ENCODE measurements at regions not wholly inside any gene's neighbourhood (a gene's known extent, or its start where the extent isn't known, plus 50 kb on each side); places are given as distances from the start of the nearest gene placed in this dataset.

DNA sequence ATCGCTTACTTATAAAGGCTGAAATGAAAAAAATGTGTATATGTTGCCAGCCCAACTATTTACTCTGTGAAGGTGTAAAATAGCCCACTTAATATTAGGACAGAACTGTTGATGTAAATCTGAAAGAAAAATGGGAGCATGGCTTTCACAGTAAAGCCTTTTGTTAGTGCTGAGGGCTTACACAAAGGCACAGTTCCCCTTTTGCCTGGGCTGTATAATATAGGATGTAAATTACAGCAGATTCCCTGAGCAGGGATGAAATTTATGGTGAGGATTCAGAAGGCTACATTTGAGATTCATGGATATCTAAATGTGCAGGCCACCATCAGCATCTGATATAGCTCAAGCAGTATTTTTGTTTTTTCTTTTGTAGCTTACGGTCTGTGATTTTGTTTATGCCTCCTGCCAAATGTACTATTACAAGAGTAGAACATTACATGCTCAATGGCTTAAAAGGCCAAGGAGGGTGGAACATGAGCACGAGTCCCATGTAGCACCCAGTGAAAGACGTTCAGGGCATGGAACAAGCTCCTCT lies 109.1 kb upstream of the ATP10A start:
- Histone ChIP-seq H3K4me3 (no peak overlapping the region), H4K20me1 (ENCODE audit: insufficient read depth) (no peaks in the 10 kb centered on the region), H3K9me2 (ENCODE audit: insufficient read depth) (no peaks in the 10 kb centered on the region), H3F3A (ENCODE audit: insufficient read depth, low read depth) (no peaks in the 10 kb centered on the region), H3K9me3 (ENCODE audit: insufficient read depth, low read depth) (no peaks in the 10 kb centered on the region), H3K4me2 (no peak overlapping the region), H2AFZ (no peak overlapping the region), H3K36me3 (ENCODE audit: low read depth) (no peaks in the 10 kb centered on the region), H3K4me1 (replicated peaks; ENCODE audit: insufficient read depth) (no peaks in the 10 kb centered on the region), H3K27ac (no peak overlapping the region), H3K79me2 (ENCODE audit: low read depth) (no peaks in the 10 kb centered on the region), H3K27me3 (ENCODE audit: insufficient read depth, low read depth) (no peaks in the 10 kb centered on the region; the same call in 1 of the 2 replicates)
- TF ChIP-seq CTCF (conservative IDR thresholded peaks at IDR 0.05) (no peak), EZH2 (IDR thresholded peaks at IDR 0.05; ENCODE audit: low read depth) (no peak)
- CTCF ChIA-PET: no interaction called here
- DNase-seq: no peak
- intact Hi-C loops (cut with micrococcal nuclease; ENCODE audit: unreplicated experiment): no loop called here
- POLR2A ChIA-PET (ENCODE audit: unreplicated experiment): no interaction called here
- BruUV-seq (replicated peaks): no TSS peak

- Histone ChIP-seq H3K4me1 (replicated peaks; ENCODE audit: insufficient read depth) (no peaks in the 10 kb centered on the region), H3K4me3 (no peak overlapping the region), H3K27ac (no peak overlapping the region), H3K9me2 (ENCODE audit: insufficient read depth) (no peaks in the 10 kb centered on the region), H3K27me3 (ENCODE audit: insufficient read depth, low read depth) (no peaks in the 10 kb centered on the region), H3F3A (ENCODE audit: insufficient read depth, low read depth) (no peaks in the 10 kb centered on the region), H3K36me3 (ENCODE audit: low read depth) (no peaks in the 10 kb centered on the region), H2AFZ (no peak overlapping the region), H4K20me1 (ENCODE audit: insufficient read depth) (no peaks in the 10 kb centered on the region), H3K4me2 (no peak overlapping the region), H3K79me2 (ENCODE audit: low read depth) (no peaks in the 10 kb centered on the region), H3K9me3 (ENCODE audit: insufficient read depth, low read depth) (no peaks in the 10 kb centered on the region)
- POLR2A ChIA-PET (ENCODE audit: unreplicated experiment): no interaction called here
- CTCF ChIA-PET: no interaction called here
- intact Hi-C loops (cut with micrococcal nuclease; ENCODE audit: unreplicated experiment): no loop called here
- no TSS peak for BruUV-seq (replicated peaks)
- TF ChIP-seq EZH2 (IDR thresholded peaks at IDR 0.05; ENCODE audit: low read depth): no peak
- TF ChIP-seq CTCF (conservative IDR thresholded peaks at IDR 0.05): no peak
- DNase-seq: no peak
Measured at GRCh38 chr15:25971053-25971452, 107.9 kb upstream of the ATP10A start.

DNA sequence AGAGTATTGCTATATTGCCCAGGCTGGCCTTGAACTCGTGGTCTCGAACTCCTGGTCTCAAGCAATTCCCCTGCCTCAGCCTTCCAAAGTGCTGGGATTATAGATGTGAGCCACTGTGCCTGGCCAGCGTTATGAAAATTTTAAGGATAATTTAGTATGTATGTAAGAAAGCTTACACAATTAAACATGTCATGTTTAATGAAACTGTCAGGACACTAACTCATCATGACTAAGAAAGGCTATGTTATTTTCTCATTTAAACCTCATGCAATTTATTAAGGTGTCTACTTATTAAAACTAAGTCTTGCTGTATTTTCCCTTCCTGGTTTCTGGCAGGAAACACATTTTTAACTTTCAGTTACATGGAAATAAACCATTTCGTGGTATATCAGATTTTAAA lies 106.8 kb upstream of the ATP10A start:
- no peaks in the 10 kb centered on the region for H3K9me2 ChIP-seq (ENCODE audit: insufficient read depth)
- no peaks in the 10 kb centered on the region for H3K9me3 ChIP-seq (ENCODE audit: insufficient read depth, low read depth)
- H3K27me3 ChIP-seq (ENCODE audit: insufficient read depth, low read depth): no peaks in the 10 kb centered on the region
- ChIA-PET POLR2A (ENCODE audit: unreplicated experiment) (no interaction called here), CTCF (no interaction called here)
- H3K27ac ChIP-seq: no peak overlapping the region
- no peaks in the 10 kb centered on the region for H3K36me3 ChIP-seq (ENCODE audit: low read depth)
- H3F3A ChIP-seq (ENCODE audit: insufficient read depth, low read depth): no peaks in the 10 kb centered on the region
- BruUV-seq (replicated peaks): no TSS peak
- H2AFZ ChIP-seq: no peak overlapping the region
- intact Hi-C loops (cut with micrococcal nuclease; ENCODE audit: unreplicated experiment): no loop called here
- H3K79me2 ChIP-seq (ENCODE audit: low read depth): no peaks in the 10 kb centered on the region
- no peak for DNase-seq
- H4K20me1 ChIP-seq (ENCODE audit: insufficient read depth): no peaks in the 10 kb centered on the region
- H3K4me2 ChIP-seq: no peak overlapping the region
- no peaks in the 10 kb centered on the region for H3K4me1 ChIP-seq (replicated peaks; ENCODE audit: insufficient read depth)
- no peak overlapping the region for H3K4me3 ChIP-seq
- TF ChIP-seq EZH2 (IDR thresholded peaks at IDR 0.05; ENCODE audit: low read depth): no peak
- TF ChIP-seq CTCF (conservative IDR thresholded peaks at IDR 0.05): no peak

Measured in PC-9 (cell line).